ENCODE measurements at regions not wholly inside any gene's neighbourhood (a gene's known extent, or its start where the extent isn't known, plus 50 kb on each side); places are given as distances from the start of the nearest gene placed in this dataset.

- Histone ChIP-seq H3K9ac (ENCODE audit: low read length) (no peak overlapping the region), H3K9me3 (ENCODE audit: low read length) (no peaks in the 10 kb centered on the region), H3K4me1 (ENCODE audit: insufficient read depth, low read length) (no peaks in the 10 kb centered on the region), H4K20me1 (ENCODE audit: low read length) (no peaks in the 10 kb centered on the region), H2AFZ (ENCODE audit: low read length) (no peak overlapping the region), H3F3A (ENCODE audit: low read length, unreplicated experiment) (no peaks in the 10 kb centered on the region), H3K79me2 (ENCODE audit: low read length) (no peaks in the 10 kb centered on the region), H3K4me3 (ENCODE audit: low read length) (no peak overlapping the region), H3K4me2 (ENCODE audit: low read length) (no peak overlapping the region), H3K27ac (ENCODE audit: low read length) (no peak overlapping the region), H3K9me2 (replicated peaks; ENCODE audit: low read length) (no peaks in the 10 kb centered on the region), H3K27me3 (ENCODE audit: low read length) (no peaks in the 10 kb centered on the region), H3K36me3 (ENCODE audit: low read depth, low read length) (no peaks in the 10 kb centered on the region)
- ChIA-PET POLR2A (ENCODE audit: unreplicated experiment) (no interaction called here), CTCF (no interaction called here)
- no peak for DNase-seq
- no peak for ATAC-seq
- TF ChIP-seq EZH2 (IDR thresholded peaks at IDR 0.05; ENCODE audit: low read length, unreplicated experiment) (no peak), EZH2phosphoT487 (IDR thresholded peaks at IDR 0.05; ENCODE audit: borderline replicate concordance, low read length) (no peak)
- TF ChIP-seq, protein P1, sequence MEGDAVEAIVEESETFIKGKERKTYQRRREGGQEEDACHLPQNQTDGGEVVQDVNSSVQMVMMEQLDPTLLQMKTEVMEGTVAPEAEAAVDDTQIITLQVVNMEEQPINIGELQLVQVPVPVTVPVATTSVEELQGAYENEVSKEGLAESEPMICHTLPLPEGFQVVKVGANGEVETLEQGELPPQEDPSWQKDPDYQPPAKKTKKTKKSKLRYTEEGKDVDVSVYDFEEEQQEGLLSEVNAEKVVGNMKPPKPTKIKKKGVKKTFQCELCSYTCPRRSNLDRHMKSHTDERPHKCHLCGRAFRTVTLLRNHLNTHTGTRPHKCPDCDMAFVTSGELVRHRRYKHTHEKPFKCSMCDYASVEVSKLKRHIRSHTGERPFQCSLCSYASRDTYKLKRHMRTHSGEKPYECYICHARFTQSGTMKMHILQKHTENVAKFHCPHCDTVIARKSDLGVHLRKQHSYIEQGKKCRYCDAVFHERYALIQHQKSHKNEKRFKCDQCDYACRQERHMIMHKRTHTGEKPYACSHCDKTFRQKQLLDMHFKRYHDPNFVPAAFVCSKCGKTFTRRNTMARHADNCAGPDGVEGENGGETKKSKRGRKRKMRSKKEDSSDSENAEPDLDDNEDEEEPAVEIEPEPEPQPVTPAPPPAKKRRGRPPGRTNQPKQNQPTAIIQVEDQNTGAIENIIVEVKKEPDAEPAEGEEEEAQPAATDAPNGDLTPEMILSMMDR (conservative IDR thresholded peaks at IDR 0.05; ENCODE audit: low read depth, low read length), result no peak
- intact Hi-C loops (cut with micrococcal nuclease), result no loop called here
- no TSS peak for BruUV-seq (replicated peaks)
Measured at GRCh38 chr10:107434201-107434600, 269.7 kb upstream of the SORCS1 start.

DNA sequence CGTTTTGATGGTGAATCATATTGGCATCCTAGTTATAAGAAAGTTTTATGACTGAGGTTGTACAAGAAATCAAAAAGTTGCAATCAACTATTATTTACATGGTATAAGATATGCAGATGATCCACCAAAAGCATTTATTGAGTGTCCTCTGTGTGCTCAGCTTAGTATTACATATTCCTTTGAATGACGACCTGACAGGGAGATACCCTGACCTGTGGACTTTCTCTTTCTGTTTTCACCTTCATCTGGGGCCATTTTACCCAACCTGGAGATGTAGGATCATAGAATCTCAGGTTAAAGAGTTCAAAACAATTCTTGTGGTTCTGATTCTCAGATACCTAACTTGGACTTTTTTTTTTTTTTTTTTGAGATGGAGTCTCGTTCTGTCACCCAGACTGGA, 269.1 kb upstream of the SORCS1 start:
- BruUV-seq (replicated peaks), result no TSS peak
- Histone ChIP-seq H3K9me2 (replicated peaks; ENCODE audit: low read length) (no peaks in the 10 kb centered on the region), H3K36me3 (ENCODE audit: low read depth, low read length) (no peaks in the 10 kb centered on the region), H3K79me2 (ENCODE audit: low read length) (no peaks in the 10 kb centered on the region), H3K27ac (ENCODE audit: low read length) (no peak overlapping the region), H3K4me2 (ENCODE audit: low read length) (no peak overlapping the region), H2AFZ (ENCODE audit: low read length) (no peak overlapping the region), H3K9ac (ENCODE audit: low read length) (no peak overlapping the region), H3K27me3 (ENCODE audit: low read length) (no peaks in the 10 kb centered on the region), H4K20me1 (ENCODE audit: low read length) (no peaks in the 10 kb centered on the region), H3K4me3 (ENCODE audit: low read length) (no peak overlapping the region), H3F3A (ENCODE audit: low read length, unreplicated experiment) (no peaks in the 10 kb centered on the region), H3K4me1 (ENCODE audit: insufficient read depth, low read length) (no peaks in the 10 kb centered on the region), H3K9me3 (ENCODE audit: low read length) (no peaks in the 10 kb centered on the region)
- intact Hi-C loops (cut with micrococcal nuclease), result no loop called here
- TF ChIP-seq EZH2phosphoT487 (IDR thresholded peaks at IDR 0.05; ENCODE audit: borderline replicate concordance, low read length) (no peak), EZH2 (IDR thresholded peaks at IDR 0.05; ENCODE audit: low read length, unreplicated experiment) (no peak)
- TF ChIP-seq, protein P1 (conservative IDR thresholded peaks at IDR 0.05; ENCODE audit: low read depth, low read length), result no peak
- ATAC-seq (no peak), DNase-seq (no peak)
- ChIA-PET CTCF (no interaction called here), POLR2A (ENCODE audit: unreplicated experiment) (no interaction called here)

GRCh38 chr10:107430446-107430845, 265.9 kb upstream of the SORCS1 start:
- Histone ChIP-seq H3K27ac (ENCODE audit: low read length) (no peak overlapping the region), H3K4me3 (ENCODE audit: low read length) (no peak overlapping the region), H3K4me2 (ENCODE audit: low read length) (no peak overlapping the region), H3K27me3 (ENCODE audit: low read length) (no peaks in the 10 kb centered on the region), H2AFZ (ENCODE audit: low read length) (no peak overlapping the region), H3K9me3 (ENCODE audit: low read length) (no peaks in the 10 kb centered on the region), H3F3A (ENCODE audit: low read length, unreplicated experiment) (no peaks in the 10 kb centered on the region), H3K79me2 (ENCODE audit: low read length) (no peaks in the 10 kb centered on the region), H3K9ac (ENCODE audit: low read length) (no peak overlapping the region), H4K20me1 (ENCODE audit: low read length) (no peaks in the 10 kb centered on the region), H3K4me1 (ENCODE audit: insufficient read depth, low read length) (no peaks in the 10 kb centered on the region), H3K36me3 (ENCODE audit: low read depth, low read length) (no peaks in the 10 kb centered on the region), H3K9me2 (replicated peaks; ENCODE audit: low read length) (no peaks in the 10 kb centered on the region)
- CTCF ChIA-PET, result no interaction called here
- BruUV-seq (replicated peaks), result no TSS peak
- POLR2A ChIA-PET (ENCODE audit: unreplicated experiment), result no interaction called here
- ATAC-seq, result no peak
- TF ChIP-seq, protein P1 (conservative IDR thresholded peaks at IDR 0.05; ENCODE audit: low read depth, low read length), result no peak
- TF ChIP-seq EZH2phosphoT487 (IDR thresholded peaks at IDR 0.05; ENCODE audit: borderline replicate concordance, low read length) (no peak), EZH2 (IDR thresholded peaks at IDR 0.05; ENCODE audit: low read length, unreplicated experiment) (no peak)
- DNase-seq, result no peak
- intact Hi-C loops (cut with micrococcal nuclease), result no loop called here
